Ovary (tissue), 3 donors: ENCODE measurements at regions not wholly inside any gene's neighbourhood (a gene's known extent, or its start where the extent isn't known, plus 50 kb on each side); places are given as distances from the start of the nearest gene placed in this dataset.

Experiments
- EP300 ChIP-seq: sonication (generic); formaldehyde crosslinking; IDR thresholded peaks from one replicate; pipeline ENCODE4 v1.6.1; 2017; ENCODE audit warnings: antibody characterized with exemption
- POLR2A ChIP-seq: fragments of 450-650 bp; IDR thresholded peaks from one replicate; pipeline ENCODE4 v1.6.1; 2017; ENCODE audit warnings: antibody characterized with exemption, mild to moderate bottlenecking, moderate library complexity
- TF ChIP-seq, protein P1 (sequence below), 3 donors: fragments of 450-650 bp in 2 of 3; fragments of 200-600 bp in 1 of 3; IDR thresholded peaks; one replicate each; pipeline versions ENCODE4 v1.5.1 to v1.8.0; 2016 to 2022; ENCODE audit warnings: antibody characterized with exemption in 3 of 3, mild to moderate bottlenecking in 1 of 3
- donor health status: DM: no; HTN: no; CAD: no.

DNA sequence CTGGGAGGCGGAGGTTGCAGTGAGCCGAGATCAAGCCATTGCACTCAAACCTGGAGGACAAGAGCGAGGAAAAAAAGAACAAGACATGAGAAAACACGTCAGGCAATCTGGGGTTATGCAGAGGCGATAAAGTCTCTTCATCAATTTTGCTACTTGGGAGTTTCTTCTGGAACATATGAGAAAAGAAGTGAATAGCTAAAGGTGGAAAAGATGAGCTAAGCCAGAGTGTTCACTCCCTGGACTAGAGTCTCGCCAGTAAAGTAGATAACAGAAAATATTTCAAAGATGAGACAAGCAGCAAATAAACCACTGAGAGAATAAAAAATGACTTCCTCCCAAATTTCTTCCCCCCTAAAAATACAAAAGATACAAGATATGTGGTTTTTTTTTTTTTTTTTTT is 188.4 kb upstream of the HES1 start:
- no peak for TF ChIP-seq POLR2A
- TF ChIP-seq, protein P1, sequence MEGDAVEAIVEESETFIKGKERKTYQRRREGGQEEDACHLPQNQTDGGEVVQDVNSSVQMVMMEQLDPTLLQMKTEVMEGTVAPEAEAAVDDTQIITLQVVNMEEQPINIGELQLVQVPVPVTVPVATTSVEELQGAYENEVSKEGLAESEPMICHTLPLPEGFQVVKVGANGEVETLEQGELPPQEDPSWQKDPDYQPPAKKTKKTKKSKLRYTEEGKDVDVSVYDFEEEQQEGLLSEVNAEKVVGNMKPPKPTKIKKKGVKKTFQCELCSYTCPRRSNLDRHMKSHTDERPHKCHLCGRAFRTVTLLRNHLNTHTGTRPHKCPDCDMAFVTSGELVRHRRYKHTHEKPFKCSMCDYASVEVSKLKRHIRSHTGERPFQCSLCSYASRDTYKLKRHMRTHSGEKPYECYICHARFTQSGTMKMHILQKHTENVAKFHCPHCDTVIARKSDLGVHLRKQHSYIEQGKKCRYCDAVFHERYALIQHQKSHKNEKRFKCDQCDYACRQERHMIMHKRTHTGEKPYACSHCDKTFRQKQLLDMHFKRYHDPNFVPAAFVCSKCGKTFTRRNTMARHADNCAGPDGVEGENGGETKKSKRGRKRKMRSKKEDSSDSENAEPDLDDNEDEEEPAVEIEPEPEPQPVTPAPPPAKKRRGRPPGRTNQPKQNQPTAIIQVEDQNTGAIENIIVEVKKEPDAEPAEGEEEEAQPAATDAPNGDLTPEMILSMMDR (IDR thresholded peaks at IDR 0.05), result no peak
- no peak for TF ChIP-seq EP300
